Neural progenitor cell (in vitro differentiated cells): ENCODE measurements at regions not wholly inside any gene's neighbourhood (a gene's known extent, or its start where the extent isn't known, plus 50 kb on each side); places are given as distances from the start of the nearest gene placed in this dataset.

ENCODE experiments used
- DNase-seq: peaks from one replicate; pipeline ENCODE4 v3.0.0-alpha.2; 2016; ENCODE audit warnings: low spot score
- H2AFZ ChIP-seq: fragments of 200-600 bp; sonication (generic); replicated peaks from 2 replicates; pipeline ENCODE4 v1.6.1; 2016; ENCODE audit warnings: antibody characterized with exemption
- H3F3A ChIP-seq: fragments of 200-600 bp; sonication (generic); 2 replicates; pipeline ENCODE4 v1.6.1; 2016; ENCODE audit warnings: antibody characterized with exemption, low read depth
- H3K27ac ChIP-seq: fragments of 200-600 bp; sonication (generic); 2 replicates; pipeline ENCODE4 v1.5.1; 2016; ENCODE audit warnings: mild to moderate bottlenecking
- H3K27me3 ChIP-seq: fragments of 200-600 bp; sonication (generic); 2 replicates; pipeline ENCODE4 v1.6.1; 2016; ENCODE audit warnings: mild to moderate bottlenecking, moderate library complexity
- H3K36me3 ChIP-seq: fragments of 200-600 bp; sonication (generic); 2 replicates; pipeline ENCODE4 v1.5.1; 2016
- H3K4me1 ChIP-seq: fragments of 200-600 bp; sonication (generic); 2 replicates; pipeline ENCODE4 v1.6.1; 2016; ENCODE audit warnings: mixed run types
- H3K4me2 ChIP-seq: fragments of 200-600 bp; sonication (generic); 2 replicates; pipeline ENCODE4 v1.6.1; 2016
- H3K4me3 ChIP-seq: fragments of 200-600 bp; sonication (generic); 2 replicates; pipeline ENCODE4 v1.5.1; 2016
- H3K79me2 ChIP-seq: fragments of 200-600 bp; sonication (generic); 2 replicates; pipeline ENCODE4 v1.6.1; 2016; ENCODE audit warnings: low read depth
- H3K9ac ChIP-seq: fragments of 200-600 bp; sonication (generic); 2 replicates; pipeline ENCODE4 v1.6.1; 2016
- H3K9me3 ChIP-seq: fragments of 200-600 bp; sonication (generic); 2 replicates; pipeline ENCODE4 v1.5.1; 2016; ENCODE audit warnings: low read depth
- H4K20me1 ChIP-seq: fragments of 200-600 bp; sonication (generic); 2 replicates; pipeline ENCODE4 v1.6.1; 2016; ENCODE audit warnings: low read depth
- H3K27ac Mint-ChIP-seq: 3 replicates; pipeline ENCODE4 v1.8.0; 2021; ENCODE audit warnings: mixed read lengths
- H3K27me3 Mint-ChIP-seq: 2 replicates; pipeline ENCODE4 v1.8.0; 2022; ENCODE audit warnings: low read depth, mild to moderate bottlenecking, inconsistent platforms, moderate library complexity, mixed read lengths; ENCODE audit not compliant: insufficient read depth
- H3K36me3 Mint-ChIP-seq: 3 replicates; pipeline ENCODE4 v1.8.0; 2021; ENCODE audit warnings: mixed read lengths
- H3K4me1 Mint-ChIP-seq: 3 replicates; pipeline ENCODE4 v1.8.0; 2021; ENCODE audit warnings: mixed read lengths
- H3K4me3 Mint-ChIP-seq: 3 replicates; pipeline ENCODE4 v1.8.0; 2021; ENCODE audit warnings: mild to moderate bottlenecking, moderate library complexity, mixed read lengths
- H3K9me3 Mint-ChIP-seq: 3 replicates; pipeline ENCODE4 v1.8.0; 2020; ENCODE audit warnings: mixed read lengths
- CTCF ChIP-seq: fragments of 200-600 bp; sonication (generic); IDR thresholded peaks from 2 replicates; pipeline ENCODE4 v1.5.1; 2017; ENCODE audit warnings: antibody characterized with exemption, mild to moderate bottlenecking
- EZH2 ChIP-seq: fragments of 200-600 bp; sonication (generic); IDR thresholded peaks from 2 replicates; pipeline ENCODE4 v1.6.1; 2017; ENCODE audit warnings: antibody characterized with exemption, mild to moderate bottlenecking, moderate library complexity
- EZH2phosphoT487 ChIP-seq: fragments of 200-600 bp; sonication (generic); IDR thresholded peaks from 2 replicates; pipeline ENCODE4 v1.6.1; 2017; ENCODE audit warnings: antibody characterized with exemption

GRCh38 chr5:135223891-135224625 lies 175.0 kb downstream of the MACROH2A1 start:
- Histone ChIP-seq H3K4me3 (no peak overlapping the region), H4K20me1 (no peaks in the 10 kb centered on the region), H2AFZ (no peak overlapping the region), H3K27me3 (no peaks in the 10 kb centered on the region), H3K36me3 (no peaks in the 10 kb centered on the region), H3K27ac (no peak overlapping the region), H3K4me2 (no peak overlapping the region), H3K9ac (no peak overlapping the region), H3K4me1 (peaks cover 14% of the 10 kb centered on the region), H3F3A (peaks cover under 1% of the 10 kb centered on the region), H3K9me3 (no peaks in the 10 kb centered on the region), H3K79me2 (no peaks in the 10 kb centered on the region)
- Mint-ChIP-seq H3K4me1 (peaks cover 32% of the 10 kb centered on the region), H3K27me3 (peaks cover 16% of the 10 kb centered on the region), H3K36me3 (no peaks in the 10 kb centered on the region), H3K27ac (peak overlapping the region; percentile 13), H3K4me3 (no peak overlapping the region), H3K9me3 (no peaks in the 10 kb centered on the region)
- no peak for DNase-seq
- TF ChIP-seq EZH2, result no peak
- TF ChIP-seq EZH2phosphoT487, result no peak
- TF ChIP-seq CTCF, result no peak

GRCh38 chr5:135223404-135223803 lies 175.6 kb downstream of the MACROH2A1 start:
- H3K4me1 Mint-ChIP-seq, result peaks cover 39% of the 10 kb centered on the region
- no peak overlapping the region for H3K4me3 Mint-ChIP-seq
- Histone ChIP-seq H3K9me3 (no peaks in the 10 kb centered on the region), H3K27ac (no peak overlapping the region), H3K4me2 (no peak overlapping the region), H4K20me1 (no peaks in the 10 kb centered on the region), H3K27me3 (no peaks in the 10 kb centered on the region), H3K36me3 (no peaks in the 10 kb centered on the region), H3K4me3 (no peak overlapping the region), H3K79me2 (no peaks in the 10 kb centered on the region), H3K9ac (no peak overlapping the region), H2AFZ (no peak overlapping the region), H3K4me1 (peaks cover 20% of the 10 kb centered on the region), H3F3A (peaks cover 6% of the 10 kb centered on the region)
- H3K9me3 Mint-ChIP-seq, result no peaks in the 10 kb centered on the region
- no peak for TF ChIP-seq EZH2
- peaks cover 13% of the 10 kb centered on the region for H3K27me3 Mint-ChIP-seq
- H3K27ac Mint-ChIP-seq, result no peak overlapping the region
- DNase-seq, result no peak
- H3K36me3 Mint-ChIP-seq, result no peaks in the 10 kb centered on the region

GRCh38 chr5:135222771-135223170 lies 176.3 kb downstream of the MACROH2A1 start:
- H3K9me3 ChIP-seq, result no peaks in the 10 kb centered on the region
- no peak overlapping the region for H3K4me3 ChIP-seq
- H3F3A ChIP-seq, result peaks cover 6% of the 10 kb centered on the region
- H3K9ac ChIP-seq, result no peak overlapping the region
- Mint-ChIP-seq H3K4me1 (peaks cover 43% of the 10 kb centered on the region), H3K36me3 (no peaks in the 10 kb centered on the region), H3K4me3 (no peak overlapping the region), H3K27ac (peak overlapping the region; percentile 28), H3K27me3 (peaks cover 15% of the 10 kb centered on the region), H3K9me3 (no peaks in the 10 kb centered on the region)
- H2AFZ ChIP-seq, result no peak overlapping the region
- no peak for TF ChIP-seq EZH2phosphoT487
- no peak for TF ChIP-seq EZH2
- no peak for TF ChIP-seq CTCF
- no peak for DNase-seq
- H3K36me3 ChIP-seq, result no peaks in the 10 kb centered on the region
- H3K4me1 ChIP-seq, result peaks cover 22% of the 10 kb centered on the region
- no peaks in the 10 kb centered on the region for H4K20me1 ChIP-seq
- H3K79me2 ChIP-seq, result no peaks in the 10 kb centered on the region
- H3K4me2 ChIP-seq, result no peak overlapping the region
- H3K27ac ChIP-seq, result no peak overlapping the region
- no peaks in the 10 kb centered on the region for H3K27me3 ChIP-seq

GRCh38 chr5:135222171-135222681 lies 176.8 kb downstream of the MACROH2A1 start:
- Mint-ChIP-seq H3K4me1 (peaks cover 38% of the 10 kb centered on the region), H3K27me3 (peaks cover 18% of the 10 kb centered on the region), H3K9me3 (no peaks in the 10 kb centered on the region), H3K4me3 (no peak overlapping the region), H3K27ac (peak overlapping the region; percentile 28), H3K36me3 (no peaks in the 10 kb centered on the region)
- H2AFZ ChIP-seq, result no peak overlapping the region
- peaks cover 27% of the 10 kb centered on the region for H3K4me1 ChIP-seq
- no peak for DNase-seq
- no peak for TF ChIP-seq CTCF
- no peak for TF ChIP-seq EZH2
- no peak for TF ChIP-seq EZH2phosphoT487
- no peak overlapping the region for H3K4me3 ChIP-seq
- H3K4me2 ChIP-seq, result no peak overlapping the region
- no peaks in the 10 kb centered on the region for H3K79me2 ChIP-seq
- H3K9me3 ChIP-seq, result no peaks in the 10 kb centered on the region
- H3K27me3 ChIP-seq, result no peaks in the 10 kb centered on the region
- no peak overlapping the region for H3K27ac ChIP-seq
- H3K9ac ChIP-seq, result no peak overlapping the region
- no peaks in the 10 kb centered on the region for H3K36me3 ChIP-seq
- no peaks in the 10 kb centered on the region for H4K20me1 ChIP-seq
- peaks cover 8% of the 10 kb centered on the region for H3F3A ChIP-seq
